DND-41 (cell line): ENCODE measurements at regions not wholly inside any gene's neighbourhood (a gene's known extent, or its start where the extent isn't known, plus 50 kb on each side); places are given as distances from the start of the nearest gene placed in this dataset.
"Not testable (repeated sequence)": the region's sequence is repeated elsewhere in the genome, so short reads cannot be mapped to it uniquely, and the experiment has no call there.

Experiments used
- ATAC-seq: fragments of 200-7000 bp; cut with Tn5 transposase; 3 replicates; pipeline ENCODE4 v1.9.1; 2021; ENCODE audit warnings: low read depth; ENCODE audit not compliant: insufficient read depth
- DNase-seq: peaks from one replicate; pipeline ENCODE4 v3.0.0-alpha.2; 2020
- H2AFZ ChIP-seq: 2 replicates; pipeline ENCODE4 v1.6.0; 2012; ENCODE audit warnings: low read depth, low read length
- H3K27ac ChIP-seq: 2 replicates; pipeline ENCODE4 v1.5.1; 2012; ENCODE audit warnings: low read length, inconsistent platforms
- H3K27me3 ChIP-seq: fragments of 200-600 bp; sonication (generic); 2 replicates; pipeline ENCODE4 v1.6.0; 2012; ENCODE audit warnings: low read length, mild to moderate bottlenecking, inconsistent platforms; ENCODE audit not compliant: insufficient read depth, poor library complexity
- H3K36me3 ChIP-seq: 2 replicates; pipeline ENCODE4 v1.5.1; 2012; ENCODE audit warnings: low read length, inconsistent platforms; ENCODE audit not compliant: insufficient read depth
- H3K4me1 ChIP-seq: 2 replicates; pipeline ENCODE4 v1.5.1; 2012; ENCODE audit warnings: mild to moderate bottlenecking, low read length; ENCODE audit not compliant: insufficient read depth
- H3K4me2 ChIP-seq: 2 replicates; pipeline ENCODE4 v1.6.0; 2012; ENCODE audit warnings: mild to moderate bottlenecking, moderate library complexity, low read length, inconsistent platforms; ENCODE audit not compliant: insufficient read depth
- H3K4me3 ChIP-seq, 2 experiments: fragments of 200-600 bp in 1 of 2; shearing (Covaris generic) in 1 of 2; 2 replicates each; pipeline ENCODE4 v1.5.1; 2012 to 2016; ENCODE audit warnings: inconsistent platforms in 2 of 2, low read length in 2 of 2, mild to moderate bottlenecking in 2 of 2, low read depth in 1 of 2, moderate library complexity in 1 of 2
- H3K79me2 ChIP-seq: 2 replicates; pipeline ENCODE4 v1.6.0; 2012; ENCODE audit warnings: low read length, inconsistent platforms; ENCODE audit not compliant: insufficient read depth
- H3K9ac ChIP-seq: 2 replicates; pipeline ENCODE4 v1.6.0; 2012; ENCODE audit warnings: low read depth, mild to moderate bottlenecking, inconsistent platforms, low read length, moderate library complexity
- H3K9me3 ChIP-seq: 2 replicates; pipeline ENCODE4 v1.5.1; 2012; ENCODE audit warnings: low read length, moderate library complexity, mild to moderate bottlenecking, inconsistent platforms; ENCODE audit not compliant: insufficient read depth, severe bottlenecking
- H4K20me1 ChIP-seq: 2 replicates; pipeline ENCODE4 v1.6.0; 2012; ENCODE audit warnings: low read length; ENCODE audit not compliant: insufficient read depth
- EZH2 ChIP-seq: IDR thresholded peaks from 3 replicates; pipeline ENCODE4 v1.6.1; 2012; ENCODE audit warnings: borderline replicate concordance, low read depth, mild to moderate bottlenecking, moderate library complexity, low read length, inconsistent platforms; ENCODE audit not compliant: severe bottlenecking
- TF ChIP-seq, protein P1 (sequence below): IDR thresholded peaks from 2 replicates; pipeline ENCODE4 v1.5.1; 2012; ENCODE audit warnings: borderline replicate concordance, low read length, moderate library complexity, mild to moderate bottlenecking; ENCODE audit not compliant: poor library complexity, severe bottlenecking; ENCODE audit errors: extremely low read depth

- Histone ChIP-seq H3K27ac (no peak overlapping the region), H3K4me2 (no peak overlapping the region), H4K20me1 (no peaks in the 10 kb centered on the region), H3K79me2 (no peaks in the 10 kb centered on the region), H3K27me3 (no peaks in the 10 kb centered on the region), H3K36me3 (no peaks in the 10 kb centered on the region), H3K4me3 (no peak overlapping the region), H3K4me1 (no peaks in the 10 kb centered on the region), H3K9me3 (no peaks in the 10 kb centered on the region), H3K9ac (no peak overlapping the region), H2AFZ (no peak overlapping the region)
- ATAC-seq (no peak), DNase-seq (no peak)
- TF ChIP-seq, protein P1, sequence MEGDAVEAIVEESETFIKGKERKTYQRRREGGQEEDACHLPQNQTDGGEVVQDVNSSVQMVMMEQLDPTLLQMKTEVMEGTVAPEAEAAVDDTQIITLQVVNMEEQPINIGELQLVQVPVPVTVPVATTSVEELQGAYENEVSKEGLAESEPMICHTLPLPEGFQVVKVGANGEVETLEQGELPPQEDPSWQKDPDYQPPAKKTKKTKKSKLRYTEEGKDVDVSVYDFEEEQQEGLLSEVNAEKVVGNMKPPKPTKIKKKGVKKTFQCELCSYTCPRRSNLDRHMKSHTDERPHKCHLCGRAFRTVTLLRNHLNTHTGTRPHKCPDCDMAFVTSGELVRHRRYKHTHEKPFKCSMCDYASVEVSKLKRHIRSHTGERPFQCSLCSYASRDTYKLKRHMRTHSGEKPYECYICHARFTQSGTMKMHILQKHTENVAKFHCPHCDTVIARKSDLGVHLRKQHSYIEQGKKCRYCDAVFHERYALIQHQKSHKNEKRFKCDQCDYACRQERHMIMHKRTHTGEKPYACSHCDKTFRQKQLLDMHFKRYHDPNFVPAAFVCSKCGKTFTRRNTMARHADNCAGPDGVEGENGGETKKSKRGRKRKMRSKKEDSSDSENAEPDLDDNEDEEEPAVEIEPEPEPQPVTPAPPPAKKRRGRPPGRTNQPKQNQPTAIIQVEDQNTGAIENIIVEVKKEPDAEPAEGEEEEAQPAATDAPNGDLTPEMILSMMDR, result no peak
- TF ChIP-seq EZH2, result no peak
Observed at GRCh38 chr6:155867682-155868081, 412.0 kb upstream of the NOX3 start.

DNA sequence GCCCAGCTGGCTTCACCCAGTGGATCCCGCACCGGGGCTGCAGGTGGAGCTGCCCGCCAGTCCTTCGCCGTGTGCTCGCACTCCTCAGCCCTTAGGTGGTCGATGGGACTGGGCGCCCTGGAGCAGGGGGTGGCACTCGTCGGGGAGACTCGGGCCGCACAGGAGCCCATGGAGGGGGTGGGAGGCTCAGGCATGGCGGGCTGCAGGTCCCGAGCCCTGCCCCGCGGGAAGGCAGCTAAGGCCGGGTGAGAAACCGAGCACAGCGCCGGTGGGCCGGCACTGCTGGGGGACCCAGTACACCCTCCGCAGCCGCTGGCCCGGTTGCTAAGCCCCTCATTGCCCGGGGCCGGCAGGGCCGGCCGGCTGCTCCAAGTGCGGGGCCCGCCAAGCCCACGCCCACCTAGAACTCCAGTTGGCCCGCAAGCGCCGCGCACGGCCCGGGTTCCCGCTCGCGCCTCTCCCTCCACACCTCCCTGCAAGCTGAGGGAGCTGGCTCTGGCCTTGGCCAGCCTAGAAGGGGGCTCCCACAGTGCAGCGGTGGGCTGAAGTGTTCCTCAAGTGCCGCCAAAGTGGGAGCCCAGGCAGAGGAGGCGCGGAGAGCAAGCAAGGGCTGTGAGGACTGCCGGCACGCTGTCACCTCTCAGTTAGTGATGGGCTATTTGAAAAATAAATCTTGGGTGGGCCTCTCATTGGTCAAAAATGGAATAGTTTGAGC is 411.2 kb upstream of the NOX3 start:
- H3K79me2 ChIP-seq, H3K9me3 ChIP-seq, H3K36me3 ChIP-seq, DNase-seq, ATAC-seq, H3K4me3 ChIP-seq, H4K20me1 ChIP-seq, H3K27ac ChIP-seq, H3K4me1 ChIP-seq, H3K4me2 ChIP-seq, H3K9ac ChIP-seq, H2AFZ ChIP-seq, H3K27me3 ChIP-seq: not testable (repeated sequence)

- Histone ChIP-seq H2AFZ (no peak overlapping the region), H3K27me3 (no peaks in the 10 kb centered on the region), H3K79me2 (no peaks in the 10 kb centered on the region), H3K4me2 (no peak overlapping the region), H3K27ac (no peak overlapping the region), H3K36me3 (no peaks in the 10 kb centered on the region), H3K4me1 (no peaks in the 10 kb centered on the region), H3K9ac (no peak overlapping the region), H4K20me1 (no peaks in the 10 kb centered on the region), H3K9me3 (no peaks in the 10 kb centered on the region), H3K4me3 (no peak overlapping the region)
- ATAC-seq (no peak), DNase-seq (no peak)
- TF ChIP-seq, protein P1, result no peak
- no peak for TF ChIP-seq EZH2
Observed at GRCh38 chr6:155861821-155862220, 406.2 kb upstream of the NOX3 start.

DNA sequence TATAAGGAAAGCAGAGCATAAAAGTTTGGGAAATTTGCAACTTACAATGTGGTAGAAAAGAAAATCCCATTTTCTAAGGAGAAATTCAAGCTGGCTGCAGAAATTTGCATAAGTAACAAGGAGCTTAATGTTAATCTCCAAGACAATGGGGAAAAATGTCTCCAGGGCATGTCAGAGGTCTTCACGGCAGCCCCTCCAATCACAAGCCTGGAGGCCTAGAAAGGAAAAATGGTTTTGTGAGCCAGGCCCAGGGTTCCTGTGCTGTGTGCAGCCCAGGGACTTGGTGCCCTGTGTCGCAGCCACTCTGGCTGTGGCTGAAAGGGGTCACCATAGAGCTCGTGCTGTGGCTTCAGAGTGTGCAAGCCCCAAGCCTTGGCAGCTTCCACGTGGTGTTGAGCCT is 403.3 kb upstream of the NOX3 start:
- H3K4me1 ChIP-seq, ATAC-seq, H3K79me2 ChIP-seq, H3K9me3 ChIP-seq, H3K9ac ChIP-seq, H3K36me3 ChIP-seq, H2AFZ ChIP-seq, H4K20me1 ChIP-seq, H3K4me2 ChIP-seq, H3K27ac ChIP-seq, H3K4me3 ChIP-seq, H3K27me3 ChIP-seq, DNase-seq: not testable (repeated sequence)
